AG09309 (cell line): ENCODE measurements at regions not wholly inside any gene's neighbourhood (a gene's known extent, or its start where the extent isn't known, plus 50 kb on each side); places are given as distances from the start of the nearest gene placed in this dataset.

ENCODE experiments used
- DNase-seq: peaks from one replicate; pipeline ENCODE4 v3.0.0-alpha.2; 2010; ENCODE audit warnings: low read depth
- H3K4me3 ChIP-seq: 2 replicates; pipeline ENCODE4 v1.5.1; 2011; ENCODE audit warnings: mild to moderate bottlenecking, low read depth, low read length, moderate library complexity; ENCODE audit not compliant: control insufficient read depth
- TF ChIP-seq, protein P1 (sequence below): IDR thresholded peaks from 2 replicates; pipeline ENCODE4 v1.5.1; 2011; ENCODE audit warnings: mild to moderate bottlenecking, low read depth, low read length, inconsistent platforms; ENCODE audit not compliant: insufficient read depth, control insufficient read depth; ENCODE audit errors: missing control alignments

DNA sequence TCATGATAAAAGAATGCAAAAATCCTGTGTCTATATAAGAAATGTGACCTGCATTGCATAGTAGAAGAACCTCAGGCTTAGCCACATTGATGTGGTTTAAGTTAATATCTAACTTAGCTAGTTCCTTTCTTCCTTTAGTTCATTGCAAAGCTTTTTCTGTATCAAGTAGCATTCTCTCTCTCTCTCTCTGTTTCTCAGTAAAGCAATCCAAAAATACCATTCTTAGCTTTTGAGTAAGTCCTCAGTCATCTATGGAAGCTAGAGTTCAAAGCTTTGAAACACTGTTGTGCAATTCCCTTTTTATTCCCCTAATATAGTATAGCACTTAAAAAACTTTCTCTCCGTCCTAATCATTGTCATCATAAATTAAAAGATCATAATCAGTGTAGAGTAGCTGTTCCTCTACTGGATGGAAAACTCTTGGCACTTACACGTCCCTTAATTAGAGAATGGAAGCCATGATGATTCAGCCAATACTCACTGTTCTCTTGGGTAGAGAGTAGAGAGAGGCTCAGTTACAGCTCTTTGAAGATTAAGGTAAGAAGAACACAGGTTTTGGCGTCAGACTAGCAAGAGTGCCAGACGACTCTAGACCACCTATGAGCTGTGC, 350.3 kb upstream of the LYPLAL1 start:
- TF ChIP-seq, protein P1, sequence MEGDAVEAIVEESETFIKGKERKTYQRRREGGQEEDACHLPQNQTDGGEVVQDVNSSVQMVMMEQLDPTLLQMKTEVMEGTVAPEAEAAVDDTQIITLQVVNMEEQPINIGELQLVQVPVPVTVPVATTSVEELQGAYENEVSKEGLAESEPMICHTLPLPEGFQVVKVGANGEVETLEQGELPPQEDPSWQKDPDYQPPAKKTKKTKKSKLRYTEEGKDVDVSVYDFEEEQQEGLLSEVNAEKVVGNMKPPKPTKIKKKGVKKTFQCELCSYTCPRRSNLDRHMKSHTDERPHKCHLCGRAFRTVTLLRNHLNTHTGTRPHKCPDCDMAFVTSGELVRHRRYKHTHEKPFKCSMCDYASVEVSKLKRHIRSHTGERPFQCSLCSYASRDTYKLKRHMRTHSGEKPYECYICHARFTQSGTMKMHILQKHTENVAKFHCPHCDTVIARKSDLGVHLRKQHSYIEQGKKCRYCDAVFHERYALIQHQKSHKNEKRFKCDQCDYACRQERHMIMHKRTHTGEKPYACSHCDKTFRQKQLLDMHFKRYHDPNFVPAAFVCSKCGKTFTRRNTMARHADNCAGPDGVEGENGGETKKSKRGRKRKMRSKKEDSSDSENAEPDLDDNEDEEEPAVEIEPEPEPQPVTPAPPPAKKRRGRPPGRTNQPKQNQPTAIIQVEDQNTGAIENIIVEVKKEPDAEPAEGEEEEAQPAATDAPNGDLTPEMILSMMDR = no peak
- peak; percentile 92 for DNase-seq

DNA sequence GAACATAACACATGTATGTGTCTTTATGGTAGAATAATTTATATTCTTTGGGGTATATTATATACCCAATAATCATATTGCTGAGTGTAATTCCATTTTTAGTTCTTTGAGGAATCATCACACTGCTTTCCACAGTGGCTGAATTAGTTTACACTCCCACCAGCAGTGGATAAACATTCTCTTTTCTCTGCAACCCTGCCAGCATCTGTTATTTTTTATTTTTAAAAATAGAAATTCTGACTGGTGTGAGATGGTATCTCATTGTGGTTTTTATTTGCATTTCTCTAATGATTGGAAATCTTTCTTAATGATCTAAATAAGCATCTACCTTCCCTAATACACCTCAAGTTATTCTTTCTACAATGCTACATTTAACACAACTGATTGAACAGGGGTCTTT, 346.2 kb upstream of the LYPLAL1 start:
- TF ChIP-seq, protein P1 = no peak
- H3K4me3 ChIP-seq = no peak overlapping the region
- no peak for DNase-seq

More for the DNA sequence above, 350.3 kb upstream of the LYPLAL1 start:
- no peak overlapping the region for H3K4me3 ChIP-seq

DNA sequence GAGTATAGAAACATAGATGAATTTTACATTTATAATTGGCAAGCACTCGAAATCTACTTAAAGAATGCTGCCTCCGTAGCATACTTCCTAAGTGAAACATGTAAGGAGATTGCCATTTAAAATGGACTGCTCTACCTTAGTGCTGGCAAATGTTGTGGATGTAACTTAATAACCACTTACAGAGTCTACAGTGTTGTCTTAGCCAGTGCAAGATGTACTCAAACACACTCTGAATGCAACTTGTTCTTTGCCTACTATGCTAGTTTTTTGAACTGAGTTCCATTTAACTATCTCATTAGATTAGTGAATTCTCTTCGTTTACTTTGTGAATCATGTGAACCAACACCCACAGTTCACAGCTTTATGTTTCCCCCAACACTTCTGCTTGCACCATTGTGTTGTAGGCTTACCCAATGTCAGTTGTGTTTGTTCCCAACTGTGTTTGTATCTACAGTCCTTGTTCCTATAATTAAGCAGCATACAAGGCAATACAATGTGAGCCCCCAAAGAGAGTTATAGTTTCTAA, 345.5 kb upstream of the LYPLAL1 start:
- no peak for DNase-seq
- H3K4me3 ChIP-seq = no peak overlapping the region
- TF ChIP-seq, protein P1 = no peak

DNA sequence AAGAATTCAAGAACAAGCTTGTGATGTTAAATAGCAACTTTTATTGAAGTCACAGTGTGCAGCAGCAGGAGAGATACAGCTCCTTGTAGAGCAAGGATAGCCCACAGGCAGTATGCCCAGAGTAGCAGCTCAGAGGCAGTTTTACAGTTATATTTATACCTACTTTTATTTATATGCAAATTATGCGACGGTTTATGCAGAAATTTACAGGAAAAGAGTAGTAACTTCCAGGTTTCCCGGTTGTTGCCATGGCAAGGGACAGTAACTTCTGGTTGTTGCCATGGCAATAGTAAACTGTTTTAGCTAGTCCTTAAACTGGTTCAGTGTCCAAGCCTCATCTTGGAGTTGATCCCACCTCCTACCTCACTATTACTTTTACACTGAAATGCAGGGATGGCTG, 344.6 kb upstream of the LYPLAL1 start:
- TF ChIP-seq, protein P1 = no peak
- no peak overlapping the region for H3K4me3 ChIP-seq
- no peak for DNase-seq

DNA sequence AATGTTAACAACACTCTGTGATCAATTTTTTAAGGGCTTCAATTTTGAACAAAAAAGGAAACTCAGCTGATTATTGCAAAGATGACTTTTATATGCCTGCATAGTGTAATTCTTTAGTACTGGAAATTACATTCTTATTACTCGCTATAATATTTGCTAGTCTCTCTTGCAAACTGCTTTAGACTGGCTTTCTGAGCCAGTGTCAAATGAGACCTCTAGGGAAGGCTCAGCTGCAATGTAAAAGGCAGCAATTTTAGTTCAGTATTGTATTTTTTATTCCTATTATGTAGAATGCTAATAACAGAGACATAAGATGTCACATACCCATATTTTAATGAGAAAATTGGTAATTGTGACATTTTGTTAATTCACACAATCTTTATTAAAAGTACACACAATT, 338.1 kb upstream of the LYPLAL1 start:
- DNase-seq = no peak
- no peak overlapping the region for H3K4me3 ChIP-seq
- TF ChIP-seq, protein P1 = no peak

DNA sequence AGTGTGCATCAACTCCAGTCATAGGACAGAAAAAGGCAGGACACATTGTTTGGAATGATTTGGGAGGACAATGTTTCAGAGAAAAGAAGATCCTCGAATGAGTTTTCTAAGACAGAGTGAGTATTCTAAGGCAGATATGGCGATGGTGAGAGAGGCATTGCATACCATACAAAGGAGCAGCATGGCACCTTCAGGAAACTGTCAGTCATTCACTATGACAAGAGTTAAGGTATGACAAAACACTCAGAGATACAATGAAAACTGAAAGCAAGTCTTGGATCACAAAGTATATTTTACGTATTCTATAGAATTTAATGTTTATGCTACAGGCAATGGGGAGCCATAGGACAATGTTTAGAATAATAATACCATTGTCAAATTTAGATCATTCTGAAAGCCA, 337.4 kb upstream of the LYPLAL1 start:
- no peak for DNase-seq
- no peak overlapping the region for H3K4me3 ChIP-seq
- TF ChIP-seq, protein P1 = no peak

DNA sequence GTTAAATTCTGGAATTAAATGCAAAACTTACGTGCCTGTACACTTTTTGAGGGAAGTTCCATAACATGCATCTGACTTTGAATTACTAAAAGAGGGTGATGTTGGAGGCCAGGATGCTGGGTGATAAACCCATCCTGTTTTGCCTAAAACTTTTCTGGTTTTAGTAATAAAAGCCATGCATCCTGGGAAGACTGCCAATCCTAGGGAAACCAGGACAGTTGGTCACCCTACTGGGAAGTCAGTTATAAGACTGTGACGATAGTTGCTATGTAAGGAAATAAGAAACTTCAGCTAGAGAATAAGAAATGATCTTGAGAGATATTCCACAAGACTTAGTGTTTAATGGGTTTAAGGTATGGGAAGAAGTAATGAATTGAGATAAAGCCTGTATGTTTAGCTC, 336.6 kb upstream of the LYPLAL1 start:
- TF ChIP-seq, protein P1 = no peak
- no peak for DNase-seq

More for the DNA sequence above, 336.6 kb upstream of the LYPLAL1 start:
- no peak overlapping the region for H3K4me3 ChIP-seq
